Epithelial cell of esophagus (primary cell): ENCODE measurements at regions not wholly inside any gene's neighbourhood (a gene's known extent, or its start where the extent isn't known, plus 50 kb on each side); places are given as distances from the start of the nearest gene placed in this dataset.
"Not testable (repeated sequence)": the region's sequence is repeated elsewhere in the genome, so short reads cannot be mapped to it uniquely, and the experiment has no call there.

Experiments used
- DNase-seq: peaks from one replicate; pipeline ENCODE4 v3.0.0; 2010; ENCODE audit warnings: low read depth
- H3K4me3 ChIP-seq: 2 replicates; pipeline ENCODE4 v1.5.1; 2011; ENCODE audit warnings: mild to moderate bottlenecking, low read length, control low read depth
- CTCF ChIP-seq: IDR thresholded peaks from 2 replicates; pipeline ENCODE4 v1.5.1; 2011; ENCODE audit warnings: low read depth, mild to moderate bottlenecking, low read length, control low read depth, inconsistent platforms; ENCODE audit not compliant: insufficient read depth; ENCODE audit errors: missing control alignments

GRCh38 chr5:9726931-9727330, 96.8 kb upstream of the TAS2R1 start:
- peak; percentile 24 for DNase-seq
- TF ChIP-seq CTCF, result no peak
- no peak overlapping the region for H3K4me3 ChIP-seq

- H3K4me3 ChIP-seq, DNase-seq: not testable (repeated sequence)
Measured at GRCh38 chr5:9725265-9725664, 95.1 kb upstream of the TAS2R1 start.

- no peak for DNase-seq
- no peak for TF ChIP-seq CTCF
- H3K4me3 ChIP-seq, result no peak overlapping the region
Measured at GRCh38 chr5:9724707-9725106, 94.6 kb upstream of the TAS2R1 start.

- TF ChIP-seq CTCF, result no peak
- no peak overlapping the region for H3K4me3 ChIP-seq
- DNase-seq, result no peak
Measured at GRCh38 chr5:9722601-9723180, 92.5 kb upstream of the TAS2R1 start.

- no peak for DNase-seq
- TF ChIP-seq CTCF, result no peak
- H3K4me3 ChIP-seq, result no peak overlapping the region
Measured at GRCh38 chr5:9721161-9721560, 91.0 kb upstream of the TAS2R1 start.

- peak; percentile 27 for DNase-seq
Measured at GRCh38 chr5:9720361-9720760, 90.2 kb upstream of the TAS2R1 start.

GRCh38 chr5:9716838-9717281, 86.7 kb upstream of the TAS2R1 start:
- no peak overlapping the region for H3K4me3 ChIP-seq
- DNase-seq, result peak; percentile 71
- no peak for TF ChIP-seq CTCF

More at GRCh38 chr5:9720361-9720760, 90.2 kb upstream of the TAS2R1 start:
- no peak overlapping the region for H3K4me3 ChIP-seq
- TF ChIP-seq CTCF, result no peak
